Vagina (tissue), 2 donors: ENCODE measurements at regions not wholly inside any gene's neighbourhood (a gene's known extent, or its start where the extent isn't known, plus 50 kb on each side); places are given as distances from the start of the nearest gene placed in this dataset.

Experiments
- DNase-seq, 2 donors: peaks; one replicate each; pipeline ENCODE4 v3.0.0-alpha.2; 2017; ENCODE audit errors: extremely low spot score in 2 of 2
- H3K27ac ChIP-seq: fragments of 200-600 bp; sonication (generic); one replicate; pipeline ENCODE4 v1.5.1; 2019
- H3K27me3 ChIP-seq: fragments of 200-600 bp; sonication (generic); one replicate; pipeline ENCODE4 v1.5.1; 2019
- H3K36me3 ChIP-seq, 2 donors: fragments of 200-600 bp; sonication (generic); one replicate each; pipeline ENCODE4 v1.5.1; 2017 to 2019
- H3K4me1 ChIP-seq: fragments of 200-600 bp; sonication (generic); one replicate; pipeline ENCODE4 v1.5.1; 2019
- H3K4me3 ChIP-seq, 2 donors: fragments of 200-600 bp; sonication (generic); 1 replicate in 1 of 2; 2 replicates in 1 of 2; pipeline ENCODE4 v1.5.1; 2016 to 2019
- H3K9me3 ChIP-seq: fragments of 200-600 bp; sonication (generic); one replicate; pipeline ENCODE4 v1.5.1; 2019
- CTCF ChIP-seq, 3 experiments: fragments of 450-650 bp in 2 of 3; fragments of 200-600 bp in 1 of 3; sonication (generic) in 1 of 3; IDR thresholded peaks; one replicate each; pipeline ENCODE4 v1.5.1; 2017 to 2019; ENCODE audit warnings: antibody characterized with exemption in 3 of 3, mild to moderate bottlenecking in 2 of 3, moderate library complexity in 2 of 3
- POLR2A ChIP-seq, 2 donors: fragments of 450-650 bp; IDR thresholded peaks; one replicate each; pipeline ENCODE4 v1.6.1; 2017; ENCODE audit warnings: antibody characterized with exemption in 2 of 2, mild to moderate bottlenecking in 2 of 2, moderate library complexity in 2 of 2
- POLR2AphosphoS5 ChIP-seq, 2 donors: sonication (generic); formaldehyde crosslinking; IDR thresholded peaks; one replicate each; pipeline ENCODE4 v1.9.0; 2017; ENCODE audit warnings: antibody characterized with exemption in 2 of 2, mild to moderate bottlenecking in 2 of 2, low read depth in 1 of 2; ENCODE audit not compliant: insufficient read depth in 1 of 2
- intact Hi-C: fragments of 100-400 bp; cut with DNase I; formaldehyde crosslinking; loops from one replicate; pipeline ENCODE4 v1.15.1; 2023

- no peaks in the 10 kb centered on the region for H3K36me3 ChIP-seq
- DNase-seq: no peak
- H3K9me3 ChIP-seq: no peaks in the 10 kb centered on the region
- no peak overlapping the region for H3K27ac ChIP-seq
- no peaks in the 10 kb centered on the region for H3K27me3 ChIP-seq
- no peak overlapping the region for H3K4me3 ChIP-seq
- TF ChIP-seq POLR2A (IDR thresholded peaks at IDR 0.05): no peak
- no peak for TF ChIP-seq POLR2AphosphoS5 (IDR thresholded peaks at IDR 0.05; ENCODE audit: insufficient read depth in 1 of 2, low read depth in 1 of 2)
- no peak for TF ChIP-seq CTCF (IDR thresholded peaks at IDR 0.05)
- intact Hi-C loops: no loop called here
- no peaks in the 10 kb centered on the region for H3K4me1 ChIP-seq
These were observed 243.7 kb upstream of the RREB1 start for GRCh38 chr6:6863970-6864639.

- intact Hi-C loops: no loop called here
- DNase-seq: no peak
These were observed 242.2 kb upstream of the RREB1 start for GRCh38 chr6:6865611-6866010.

GRCh38 chr6:6866656-6867403, 240.9 kb upstream of the RREB1 start:
- DNase-seq: no peak
- intact Hi-C loops: no loop called here
- H3K36me3 ChIP-seq: no peaks in the 10 kb centered on the region
- no peaks in the 10 kb centered on the region for H3K4me1 ChIP-seq
- H3K27me3 ChIP-seq: no peaks in the 10 kb centered on the region
- H3K27ac ChIP-seq: no peak overlapping the region
- TF ChIP-seq POLR2A (IDR thresholded peaks at IDR 0.05) (no peak), POLR2AphosphoS5 (IDR thresholded peaks at IDR 0.05; ENCODE audit: insufficient read depth in 1 of 2, low read depth in 1 of 2) (no peak), CTCF (IDR thresholded peaks at IDR 0.05) (no peak)
- no peak overlapping the region for H3K4me3 ChIP-seq
- H3K9me3 ChIP-seq: no peaks in the 10 kb centered on the region

More at GRCh38 chr6:6865611-6866010, 242.2 kb upstream of the RREB1 start:
- Histone ChIP-seq H3K27ac (no peak overlapping the region), H3K27me3 (no peaks in the 10 kb centered on the region), H3K36me3 (no peaks in the 10 kb centered on the region), H3K9me3 (no peaks in the 10 kb centered on the region), H3K4me3 (no peak overlapping the region), H3K4me1 (no peaks in the 10 kb centered on the region)
- TF ChIP-seq CTCF (IDR thresholded peaks at IDR 0.05): no peak
- TF ChIP-seq POLR2A (IDR thresholded peaks at IDR 0.05): no peak
- TF ChIP-seq POLR2AphosphoS5 (IDR thresholded peaks at IDR 0.05; ENCODE audit: insufficient read depth in 1 of 2, low read depth in 1 of 2): no peak

GRCh38 chr6:6867404-6867799, 240.4 kb upstream of the RREB1 start:
- DNase-seq: no peak
- H3K4me3 ChIP-seq: no peak overlapping the region

More at GRCh38 chr6:6867404-6867799, 240.4 kb upstream of the RREB1 start:
- H3K9me3 ChIP-seq: no peaks in the 10 kb centered on the region
- TF ChIP-seq CTCF (IDR thresholded peaks at IDR 0.05): no peak
- no peak for TF ChIP-seq POLR2AphosphoS5 (IDR thresholded peaks at IDR 0.05; ENCODE audit: insufficient read depth in 1 of 2, low read depth in 1 of 2)
- intact Hi-C loops: no loop called here
- no peaks in the 10 kb centered on the region for H3K27me3 ChIP-seq
- H3K27ac ChIP-seq: no peak overlapping the region
- H3K36me3 ChIP-seq: no peaks in the 10 kb centered on the region
- no peaks in the 10 kb centered on the region for H3K4me1 ChIP-seq
